Fibroblast of lung (primary cell): ENCODE measurements at regions not wholly inside any gene's neighbourhood (a gene's known extent, or its start where the extent isn't known, plus 50 kb on each side); places are given as distances from the start of the nearest gene placed in this dataset.

ENCODE experiments used
- CTCF ChIP-seq, 2 donors: IDR thresholded peaks in 1 of 2; conservative IDR thresholded peaks in 1 of 2; 1 replicate in 1 of 2; 2 replicates in 1 of 2; pipeline ENCODE4 v1.5.1; 2011 to 2012; ENCODE audit warnings: low read length in 2 of 2, control low read depth in 1 of 2, inconsistent platforms in 1 of 2, low read depth in 1 of 2, mild to moderate bottlenecking in 1 of 2
- EZH2 ChIP-seq: IDR thresholded peaks from 2 replicates; pipeline ENCODE4 v1.5.1; 2012; ENCODE audit warnings: low read length, control low read depth, mild to moderate bottlenecking; ENCODE audit errors: missing control alignments

GRCh38 chr7:138267934-138268333 lies 191.7 kb downstream of the AKR1D1 start:
- TF ChIP-seq CTCF (conservative IDR thresholded peaks at IDR 0.05 in 1 of 2, IDR thresholded peaks at IDR 0.05 in 1 of 2; ENCODE audit: low read depth in 1 of 2, low read length in 2 of 2) (no peak), EZH2 (no peak)
